ENCODE measurements at regions not wholly inside any gene's neighbourhood (a gene's known extent, or its start where the extent isn't known, plus 50 kb on each side); places are given as distances from the start of the nearest gene placed in this dataset.

- no peak for DNase-seq
Measured at GRCh38 chr9:105828171-105828570, 133.8 kb downstream of the TMEM38B start.

- DNase-seq, result no peak
Measured at GRCh38 chr9:105828596-105829213, 134.4 kb downstream of the TMEM38B start.

GRCh38 chr9:105830461-105830860, 136.1 kb downstream of the TMEM38B start:
- no peak for DNase-seq

- no peak for DNase-seq
Measured at GRCh38 chr9:105832096-105832710, 137.9 kb downstream of the TMEM38B start.

- DNase-seq, result no peak
Measured at GRCh38 chr9:105833271-105833975, 139.1 kb downstream of the TMEM38B start.

- DNase-seq, result no peak
Measured at GRCh38 chr9:105834404-105834803, 140.1 kb downstream of the TMEM38B start.

- no peak for DNase-seq
Measured at GRCh38 chr9:105835721-105836120, 141.4 kb downstream of the TMEM38B start.

- no peak for DNase-seq
Measured at GRCh38 chr9:105836936-105837660, 142.8 kb downstream of the TMEM38B start.

GRCh38 chr9:105841562-105841961, 147.2 kb downstream of the TMEM38B start:
- no peak for DNase-seq

GRCh38 chr9:105842023-105842644, 147.8 kb downstream of the TMEM38B start:
- DNase-seq, result peak; percentile 32

- no peak for DNase-seq
Measured at GRCh38 chr9:105846825-105847224, 152.5 kb downstream of the TMEM38B start.

- DNase-seq, result no peak
Measured at GRCh38 chr9:105850852-105851500, 156.6 kb downstream of the TMEM38B start.

- no peak for DNase-seq
Measured at GRCh38 chr9:105854026-105854782, 159.9 kb downstream of the TMEM38B start.

GRCh38 chr9:105854783-105855724, 160.7 kb downstream of the TMEM38B start:
- no peak for DNase-seq

GRCh38 chr9:105855987-105856386, 161.6 kb downstream of the TMEM38B start:
- DNase-seq, result no peak

- DNase-seq, result no peak
Measured at GRCh38 chr9:105858006-105858690, 163.8 kb downstream of the TMEM38B start.

GRCh38 chr9:105858877-105859276, 164.5 kb downstream of the TMEM38B start:
- peak; percentile 16 for DNase-seq

GRCh38 chr9:105859428-105860091, 165.2 kb downstream of the TMEM38B start:
- DNase-seq, result no peak

- no peak for DNase-seq
Measured at GRCh38 chr9:105860516-105860915, 166.2 kb downstream of the TMEM38B start.

Data from stimulated activated CD4-positive, alpha-beta T cell treated with anti-CD3 and anti-CD28 coated beads, Interleukin-15, amount 100 ng/mL, for 24 hours (primary cell).